GM18505 (cell line): ENCODE measurements at regions not wholly inside any gene's neighbourhood (a gene's known extent, or its start where the extent isn't known, plus 50 kb on each side); places are given as distances from the start of the nearest gene placed in this dataset.
"Not testable (repeated sequence)": the region's sequence is repeated elsewhere in the genome, so short reads cannot be mapped to it uniquely, and the experiment has no call there.

Experiments used
- ATAC-seq: cut with Tn5 transposase; IDR thresholded peaks from one replicate; pipeline ENCODE4 v1.9.1; 2021; ENCODE audit not compliant: unreplicated experiment
- POLR2A ChIP-seq: IDR thresholded peaks from 4 replicates; pipeline ENCODE4 v1.6.1; 2011; ENCODE audit warnings: borderline replicate concordance; ENCODE audit not compliant: insufficient read depth, insufficient read length; ENCODE audit errors: extremely low read depth

DNA sequence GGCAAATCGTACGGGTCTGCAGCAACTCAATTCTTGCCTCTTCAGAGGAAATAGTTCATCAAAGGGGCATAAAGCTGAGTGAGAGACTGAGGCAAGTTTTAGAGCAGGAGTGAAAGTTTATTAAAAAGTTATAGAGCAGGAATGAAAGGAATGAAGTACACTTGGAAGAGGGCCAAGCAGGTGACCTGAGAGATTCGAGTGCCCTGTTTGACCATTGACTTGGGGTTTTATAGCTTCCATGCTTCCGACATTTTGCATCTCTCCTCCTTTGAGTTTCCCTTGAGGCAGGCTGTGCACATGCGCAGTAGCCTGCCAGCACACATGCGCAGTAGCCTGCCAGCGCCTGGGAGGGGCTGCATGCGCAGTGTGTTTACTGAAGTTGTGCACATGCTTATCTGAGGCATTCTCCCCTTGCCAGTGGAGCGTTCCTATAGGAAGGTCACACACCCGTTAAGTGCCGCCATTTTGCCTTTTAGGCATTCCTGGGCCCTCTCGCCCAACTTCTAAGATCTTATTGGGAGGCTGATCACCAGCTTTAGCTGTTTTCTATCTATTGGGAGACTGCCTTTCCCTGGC, 265.5 kb upstream of the MGAT5 start:
- TF ChIP-seq POLR2A: no peak

GRCh38 chr2:133991606-133992168, 262.2 kb upstream of the MGAT5 start:
- no peak for TF ChIP-seq POLR2A
- no peak for ATAC-seq

More for the DNA sequence above, 265.5 kb upstream of the MGAT5 start:
- no peak for ATAC-seq

DNA sequence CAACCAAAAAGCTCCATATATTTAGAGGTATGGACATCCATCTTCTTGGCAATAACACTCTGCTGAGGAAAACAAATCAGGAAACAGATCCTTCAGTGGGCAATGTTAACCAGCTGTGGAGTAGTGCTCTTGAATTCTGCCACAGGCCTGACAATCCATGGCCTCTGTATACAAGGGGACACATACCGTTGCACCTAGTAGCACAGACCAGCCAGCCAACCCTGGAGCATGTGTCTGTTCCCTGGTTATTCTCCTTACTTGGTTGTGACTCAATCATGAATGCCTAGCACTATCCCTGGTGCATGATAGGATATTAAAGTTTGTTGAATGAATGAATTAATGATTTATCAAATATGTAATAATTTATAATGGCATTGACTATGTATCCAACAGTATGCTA, 261.4 kb upstream of the MGAT5 start:
- TF ChIP-seq POLR2A: no peak

DNA sequence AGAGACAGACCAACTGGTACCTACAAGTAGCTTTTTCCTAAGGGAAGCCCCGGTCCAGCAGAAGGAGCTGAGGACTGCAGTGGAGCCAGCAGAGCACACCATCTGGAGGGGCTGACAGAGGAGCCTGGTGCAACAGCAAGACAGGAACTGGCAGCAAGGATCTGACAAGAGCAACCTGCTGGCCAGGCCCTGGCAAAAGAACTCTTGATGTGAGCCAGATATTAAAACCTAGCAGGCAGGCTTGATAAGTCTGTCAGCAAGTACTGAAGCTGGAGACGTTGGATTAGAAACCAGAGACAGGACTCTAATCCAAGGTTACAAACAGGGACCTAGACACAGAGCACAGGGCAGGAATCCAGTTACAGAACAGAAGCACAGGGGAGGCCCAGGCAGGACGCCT, 260.7 kb upstream of the MGAT5 start:
- no peak for ATAC-seq
- no peak for TF ChIP-seq POLR2A

More for the DNA sequence above, 261.4 kb upstream of the MGAT5 start:
- ATAC-seq: no peak

DNA sequence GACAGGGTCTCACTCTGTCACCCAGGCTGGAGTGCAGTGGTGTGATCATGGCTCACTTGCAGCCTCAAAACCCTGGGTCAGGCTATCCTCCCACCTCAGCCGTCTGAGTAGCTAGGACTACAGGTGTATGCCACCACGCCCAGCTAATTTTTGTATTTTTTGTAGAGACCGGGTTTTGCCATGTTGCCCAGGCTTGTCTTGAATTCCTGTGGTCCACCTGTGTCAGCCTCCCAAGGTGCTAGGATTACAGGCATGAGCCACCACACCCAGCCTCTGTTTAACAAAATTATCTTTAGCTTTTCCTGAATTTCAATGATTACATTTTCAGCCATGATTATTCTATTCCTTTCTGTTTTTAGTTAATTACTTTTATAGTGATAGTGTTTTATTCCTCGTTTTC, 255.1 kb upstream of the MGAT5 start:
- ATAC-seq: not testable (repeated sequence)

DNA sequence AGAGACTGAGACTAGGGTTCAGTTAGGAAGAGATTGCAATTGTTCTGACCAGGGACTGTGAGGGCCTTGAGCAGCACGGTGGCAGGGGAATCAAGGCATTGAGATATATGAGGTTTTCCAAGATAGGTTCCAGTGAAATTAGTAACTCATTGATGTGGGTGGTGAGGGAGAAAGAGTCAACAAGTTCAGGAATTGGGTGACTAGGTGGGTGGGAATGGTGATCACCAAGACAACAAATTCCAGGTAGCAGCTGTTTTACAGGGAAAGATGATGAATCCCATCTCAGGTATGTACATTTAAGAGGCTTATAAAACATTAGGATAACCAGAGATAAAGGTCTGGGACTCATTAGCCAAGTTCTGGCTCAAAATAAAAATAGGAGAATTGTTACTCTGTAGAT, 251.5 kb upstream of the MGAT5 start:
- no peak for ATAC-seq

DNA sequence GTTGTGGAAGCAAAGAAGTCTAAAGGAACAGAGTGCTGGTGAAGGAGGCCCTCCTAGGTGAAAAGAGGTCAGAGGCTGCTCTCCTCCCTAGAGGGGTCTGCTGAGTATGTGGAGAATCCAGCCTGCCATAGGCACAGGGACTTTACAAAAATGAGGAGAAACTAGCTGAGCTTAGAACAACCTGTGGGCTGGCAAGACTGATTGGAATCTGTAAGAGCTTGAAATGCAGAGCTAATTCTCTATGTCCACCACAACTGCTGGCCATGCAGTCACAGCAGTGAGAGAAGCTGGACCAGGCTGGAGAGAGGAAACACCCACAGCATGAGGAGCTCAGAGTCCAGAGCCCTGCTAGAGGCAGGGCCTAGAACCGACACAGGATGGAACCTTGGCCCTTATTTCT, 251.0 kb upstream of the MGAT5 start:
- TF ChIP-seq POLR2A: no peak
- ATAC-seq: no peak

More for the DNA sequence above, 251.5 kb upstream of the MGAT5 start:
- no peak for TF ChIP-seq POLR2A

- ATAC-seq: no peak
- no peak for TF ChIP-seq POLR2A
Measured at GRCh38 chr2:134004467-134004866, 249.4 kb upstream of the MGAT5 start.

GRCh38 chr2:134008837-134009236, 245.0 kb upstream of the MGAT5 start:
- TF ChIP-seq POLR2A: no peak
- ATAC-seq: no peak

- TF ChIP-seq POLR2A: no peak
- no peak for ATAC-seq
Measured at GRCh38 chr2:134009440-134009839, 244.4 kb upstream of the MGAT5 start.

GRCh38 chr2:134009906-134010305, 244.0 kb upstream of the MGAT5 start:
- ATAC-seq: not testable (repeated sequence)

DNA sequence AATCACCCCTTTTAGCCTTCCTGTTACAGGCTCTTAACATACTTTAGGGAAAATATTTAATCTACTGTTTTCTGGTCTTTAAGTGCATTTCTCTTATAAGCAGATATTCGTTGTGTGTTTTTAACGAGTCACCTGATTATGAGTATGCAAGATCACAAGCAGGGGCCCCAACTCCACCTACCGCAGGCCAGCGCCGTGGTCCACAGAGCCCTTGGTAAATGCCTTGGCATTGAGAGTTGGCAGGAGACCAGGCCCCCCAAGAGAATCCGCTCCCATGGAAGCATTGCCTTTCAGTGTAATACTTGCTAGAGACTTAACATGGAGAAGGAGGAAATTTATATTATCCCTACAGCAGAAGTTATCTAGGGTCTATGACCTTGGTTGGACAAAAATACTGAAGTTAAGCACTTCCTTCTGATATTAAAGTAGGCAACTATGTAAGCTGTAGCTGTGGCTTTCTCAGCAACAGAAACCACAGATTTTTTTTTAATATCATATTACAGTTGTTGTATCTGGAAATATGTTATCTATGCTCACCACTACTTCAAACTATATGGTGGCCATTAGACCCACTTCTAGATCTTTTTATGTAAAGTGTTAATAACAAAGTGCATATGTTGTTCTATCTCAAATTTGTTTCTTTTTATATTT, 241.8 kb upstream of the MGAT5 start:
- no peak for ATAC-seq

DNA sequence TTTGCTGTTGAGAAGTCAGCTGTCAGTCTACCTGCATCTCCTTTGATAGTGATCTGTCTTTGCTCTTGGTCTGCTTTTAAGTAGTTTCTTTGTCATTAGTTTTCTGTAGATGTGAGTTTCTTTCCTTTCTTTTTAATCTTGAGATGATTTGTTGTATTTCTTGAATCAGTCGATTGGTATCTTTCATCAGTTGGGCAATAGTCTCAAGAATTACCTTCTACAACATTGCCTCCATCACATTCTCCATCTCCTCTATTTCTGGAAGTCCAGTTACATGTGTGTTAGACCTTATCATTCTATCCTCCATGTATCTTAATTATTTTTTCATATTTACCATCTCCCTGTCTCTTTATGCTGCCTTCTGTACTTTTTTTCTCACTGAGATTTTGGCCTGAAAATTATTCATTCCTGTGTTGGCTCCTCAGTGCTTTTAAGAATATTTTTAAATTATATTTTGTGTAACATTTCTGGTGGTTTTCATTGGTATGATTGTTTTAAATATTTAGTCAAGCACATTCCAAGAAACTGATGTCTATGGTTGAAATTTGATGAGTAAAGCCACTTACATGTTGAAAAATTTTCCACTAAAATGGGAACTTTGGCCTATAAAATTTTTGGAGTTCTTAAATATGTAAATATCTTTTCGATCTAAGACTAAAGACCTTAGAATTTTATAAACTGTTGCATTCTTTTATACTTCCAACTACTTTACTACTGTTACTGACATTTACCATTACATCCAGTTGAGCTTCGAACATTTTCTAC, 239.5 kb upstream of the MGAT5 start:
- ATAC-seq: no peak

More for the DNA sequence above, 241.8 kb upstream of the MGAT5 start:
- no peak for TF ChIP-seq POLR2A

DNA sequence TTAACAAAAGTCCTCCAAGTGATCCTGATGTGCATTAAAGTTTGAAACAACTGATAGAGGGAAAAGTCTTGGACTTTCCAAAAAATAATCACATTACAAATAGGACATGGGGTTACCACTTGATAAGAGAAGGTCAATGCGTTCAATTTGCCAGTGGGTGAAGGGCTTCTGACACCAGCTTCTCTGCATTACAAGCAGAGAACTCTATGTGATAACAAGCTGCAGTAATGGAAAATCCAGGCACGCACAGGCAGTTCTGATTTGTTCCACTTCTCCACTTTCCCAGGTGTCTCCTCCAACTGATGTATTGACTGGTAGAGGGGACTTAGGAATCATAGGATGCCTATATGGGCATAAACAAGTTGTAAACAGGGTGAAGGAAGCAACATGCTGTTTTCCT, 234.0 kb upstream of the MGAT5 start:
- no peak for TF ChIP-seq POLR2A
- no peak for ATAC-seq

More for the DNA sequence above, 239.5 kb upstream of the MGAT5 start:
- no peak for TF ChIP-seq POLR2A
